ENCODE measurements at regions not wholly inside any gene's neighbourhood (a gene's known extent, or its start where the extent isn't known, plus 50 kb on each side); places are given as distances from the start of the nearest gene placed in this dataset.

DNA sequence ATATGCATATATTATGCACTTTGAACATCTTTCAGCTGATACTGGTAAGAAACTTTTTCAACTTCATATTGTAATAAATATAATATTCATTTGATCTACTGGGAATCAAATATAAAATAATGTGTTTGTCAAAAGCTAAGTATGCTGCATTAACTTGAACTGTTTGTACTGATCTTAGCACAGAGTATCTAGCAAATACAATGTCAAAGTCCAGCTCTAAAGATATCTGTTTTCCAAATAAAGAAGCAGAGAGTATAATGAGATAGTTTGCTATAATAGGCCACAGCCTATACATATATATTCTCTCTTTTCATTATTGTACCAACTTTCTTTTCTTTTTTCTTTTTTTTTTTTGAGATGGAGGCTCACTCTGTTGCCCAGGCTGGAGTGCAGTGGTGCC is 417.0 kb downstream of the TMEM161B start:
- CTCF ChIA-PET = interaction anchor here (0.7 kb wide), 1 partner anchor 968 kb away, joined by 4 read pairs; no protein-coding TSS in a partner anchor
- H3K9me3 ChIP-seq = no peaks in the 10 kb centered on the region
- FAIRE-seq (no peak), ATAC-seq (no peak), DNase-seq (ENCODE audit: low read depth in 1 of 2, low spot score in 1 of 2) (no peak)
- H3K4me2 ChIP-seq = no peak overlapping the region
- no peak overlapping the region for H3K4me3 ChIP-seq
- no peak for TF ChIP-seq HEYL (CRISPR knock-in tag; IDR thresholded peaks at IDR 0.05)
- no peak overlapping the region for H3K27ac ChIP-seq
- H3K4me1 ChIP-seq = no peaks in the 10 kb centered on the region
- POLR2A ChIA-PET = interaction anchor here (0.6 kb wide), 1 partner anchor 735 kb away, joined by 3 read pairs; no protein-coding TSS in a partner anchor

GRCh38 chr5:87850843-87851242 is 417.8 kb downstream of the TMEM161B start:
- ChIA-PET CTCF (no interaction called here), POLR2A (interaction anchor here (0.6 kb wide), 1 partner anchor 734 kb away, joined by 3 read pairs; no protein-coding TSS in a partner anchor)
- ATAC-seq (no peak), DNase-seq (ENCODE audit: low read depth in 1 of 2, low spot score in 1 of 2) (no peak), FAIRE-seq (no peak)
- no peaks in the 10 kb centered on the region for H3K4me1 ChIP-seq
- H3K4me2 ChIP-seq = no peak overlapping the region
- H3K27ac ChIP-seq = no peak overlapping the region
- H3K9me3 ChIP-seq = no peaks in the 10 kb centered on the region
- TF ChIP-seq HOXB5 (CRISPR knock-in tag; IDR thresholded peaks at IDR 0.05) (no peak), CHD2 (IDR thresholded peaks at IDR 0.05; ENCODE audit: low read length, partially characterized antibody) (no peak)
- no peak overlapping the region for H3K4me3 ChIP-seq
- WGBS (ENCODE audit: missing lambda C conversion rate) = 34% methylated on average over 3 of the region's 3 CpGs

GRCh38 chr5:87845734-87846133 is 422.9 kb downstream of the TMEM161B start:
- CTCF ChIA-PET = interaction anchor here (1.3 kb wide), 1 partner anchor 47 kb away, joined by 3 read pairs; no protein-coding TSS in a partner anchor
- ATAC-seq (no peak), FAIRE-seq (no peak), DNase-seq (ENCODE audit: low read depth in 1 of 2, low spot score in 1 of 2) (no peak)
- POLR2A ChIA-PET = no interaction called here
- TF ChIP-seq FOXS1 (CRISPR knock-in tag; IDR thresholded peaks at IDR 0.05) (no peak), JUNB (IDR thresholded peaks at IDR 0.05) (no peak)
- no peak overlapping the region for H3K27ac ChIP-seq
- WGBS (ENCODE audit: missing lambda C conversion rate) = 0% methylated on average over 2 of the region's 2 CpGs
- no peaks in the 10 kb centered on the region for H3K4me1 ChIP-seq
- no peak overlapping the region for H3K4me3 ChIP-seq
- no peaks in the 10 kb centered on the region for H3K9me3 ChIP-seq
- H3K4me2 ChIP-seq = no peak overlapping the region

GRCh38 chr5:87844866-87845265 is 423.8 kb downstream of the TMEM161B start:
- DNase-seq (ENCODE audit: low read depth in 1 of 2, low spot score in 1 of 2) = no peak
- Histone ChIP-seq H3K4me2 (no peak overlapping the region), H3K27ac (no peak overlapping the region), H3K9me3 (no peaks in the 10 kb centered on the region), H3K4me3 (no peak overlapping the region), H3K4me1 (no peaks in the 10 kb centered on the region)
- no peak for ATAC-seq
- ChIA-PET CTCF (interaction anchor here (1.3 kb wide), 2 partner anchors 48 to 846 kb away, joined by 3 read pairs; no protein-coding TSS in a partner anchor), POLR2A (no interaction called here)
- no peak for TF ChIP-seq HEYL (CRISPR knock-in tag; IDR thresholded peaks at IDR 0.05)
- no peak for TF ChIP-seq SREBF2 (IDR thresholded peaks at IDR 0.05)
- no peak for TF ChIP-seq ZSCAN20 (CRISPR knock-in tag; IDR thresholded peaks at IDR 0.05)
- no peak for TF ChIP-seq CTCF (IDR thresholded peaks at IDR 0.05)
- TF ChIP-seq RFX5 (IDR thresholded peaks at IDR 0.05) = no peak
- no peak for TF ChIP-seq EHMT2 (IDR thresholded peaks at IDR 0.05; ENCODE audit: low read depth)
- TF ChIP-seq, protein P1, sequence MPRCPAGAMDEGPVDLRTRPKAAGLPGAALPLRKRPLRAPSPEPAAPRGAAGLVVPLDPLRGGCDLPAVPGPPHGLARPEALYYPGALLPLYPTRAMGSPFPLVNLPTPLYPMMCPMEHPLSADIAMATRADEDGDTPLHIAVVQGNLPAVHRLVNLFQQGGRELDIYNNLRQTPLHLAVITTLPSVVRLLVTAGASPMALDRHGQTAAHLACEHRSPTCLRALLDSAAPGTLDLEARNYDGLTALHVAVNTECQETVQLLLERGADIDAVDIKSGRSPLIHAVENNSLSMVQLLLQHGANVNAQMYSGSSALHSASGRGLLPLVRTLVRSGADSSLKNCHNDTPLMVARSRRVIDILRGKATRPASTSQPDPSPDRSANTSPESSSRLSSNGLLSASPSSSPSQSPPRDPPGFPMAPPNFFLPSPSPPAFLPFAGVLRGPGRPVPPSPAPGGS (IDR thresholded peaks at IDR 0.05) = no peak
- TF ChIP-seq POLR2A (IDR thresholded peaks at IDR 0.05; ENCODE audit: low read length) = no peak
- no peak for TF ChIP-seq MAZ (IDR thresholded peaks at IDR 0.05; ENCODE audit: borderline replicate concordance, low read depth, low read length)
- FAIRE-seq = no peak
- 0% methylated on average over 4 of the region's 4 CpGs for WGBS (ENCODE audit: missing lambda C conversion rate)

- no peak for TF ChIP-seq HOXA7 (CRISPR knock-in tag; IDR thresholded peaks at IDR 0.05)
- no peak for TF ChIP-seq GATA3 (IDR thresholded peaks at IDR 0.05; ENCODE audit: borderline replicate concordance)
- ChIA-PET POLR2A (no interaction called here), CTCF (interaction anchor here (1.3 kb wide), 1 partner anchor 847 kb away, joined by 3 read pairs; no protein-coding TSS in a partner anchor)
- no peak for FAIRE-seq
- Histone ChIP-seq H3K4me2 (no peak overlapping the region), H3K9me3 (no peaks in the 10 kb centered on the region), H3K4me3 (no peak overlapping the region), H3K4me1 (no peaks in the 10 kb centered on the region), H3K27ac (no peak overlapping the region)
- 0% methylated on average over 1 of the region's 1 CpG for WGBS (ENCODE audit: missing lambda C conversion rate)
- DNase-seq (ENCODE audit: low read depth in 1 of 2, low spot score in 1 of 2) = no peak
- no peak for ATAC-seq
These were observed 424.2 kb downstream of the TMEM161B start for GRCh38 chr5:87844449-87844848.
